ENCODE measurements at regions not wholly inside any gene's neighbourhood (a gene's known extent, or its start where the extent isn't known, plus 50 kb on each side); places are given as distances from the start of the nearest gene placed in this dataset.

DNA sequence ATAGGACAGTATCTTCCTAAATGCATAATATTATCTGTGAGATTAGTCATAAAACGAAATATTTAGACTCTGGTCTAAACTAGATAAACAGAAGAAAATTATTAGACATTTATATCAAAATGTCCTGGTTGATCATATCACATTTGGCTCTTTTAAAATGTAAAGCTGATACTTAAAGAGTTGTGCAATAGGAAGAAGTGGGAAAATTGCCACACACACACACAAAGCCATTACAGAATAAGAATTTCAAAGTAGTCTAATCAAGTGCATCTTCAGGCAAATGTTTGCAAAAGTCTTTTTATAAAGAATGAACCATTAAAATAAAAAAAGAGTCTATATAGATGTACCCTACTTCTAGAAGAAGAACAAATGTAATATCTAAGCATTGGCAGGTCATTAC lies 301.7 kb downstream of the KIF2B start:
- DNase-seq (ENCODE audit: low read depth in 2 of 2): no peak
- Histone ChIP-seq H3K9ac (ENCODE audit: insufficient read depth, low read length) (no peak overlapping the region), H3K4me1 (ENCODE audit: control insufficient read depth, extremely low read depth, insufficient read depth, low read length) (no peaks in the 10 kb centered on the region), H3K27ac (ENCODE audit: insufficient read depth, low read length) (no peak overlapping the region), H4K20me1 (ENCODE audit: control insufficient read depth, extremely low read depth, insufficient read depth, low read length) (no peaks in the 10 kb centered on the region), H3K4me2 (ENCODE audit: extremely low read depth, insufficient read depth, low read length) (no peak overlapping the region), H3K27me3 (ENCODE audit: control insufficient read depth, insufficient read depth, low read length) (no peaks in the 10 kb centered on the region), H3K36me3 (ENCODE audit: control insufficient read depth, insufficient read depth, low read length) (no peaks in the 10 kb centered on the region), H3K79me2 (ENCODE audit: control insufficient read depth, insufficient read depth, low read length) (no peaks in the 10 kb centered on the region), H3K4me3 (replicated peaks in 1 of 4; ENCODE audit: control extremely low read depth in 1 of 4, insufficient read depth in 1 of 4, low read depth in 3 of 4, low read length in 4 of 4) (no peak overlapping the region), H2AFZ (ENCODE audit: low read length) (no peak overlapping the region), H3K9me3 (ENCODE audit: control insufficient read depth, insufficient read depth, low read depth, low read length) (no peaks in the 10 kb centered on the region)
- TF ChIP-seq CTCF (conservative IDR thresholded peaks at IDR 0.05 in 1 of 2, IDR thresholded peaks at IDR 0.05 in 1 of 2; ENCODE audit: low read depth in 1 of 2, low read length in 2 of 2) (no peak), EZH2 (IDR thresholded peaks at IDR 0.05; ENCODE audit: low read length, missing control alignments) (no peak)

DNA sequence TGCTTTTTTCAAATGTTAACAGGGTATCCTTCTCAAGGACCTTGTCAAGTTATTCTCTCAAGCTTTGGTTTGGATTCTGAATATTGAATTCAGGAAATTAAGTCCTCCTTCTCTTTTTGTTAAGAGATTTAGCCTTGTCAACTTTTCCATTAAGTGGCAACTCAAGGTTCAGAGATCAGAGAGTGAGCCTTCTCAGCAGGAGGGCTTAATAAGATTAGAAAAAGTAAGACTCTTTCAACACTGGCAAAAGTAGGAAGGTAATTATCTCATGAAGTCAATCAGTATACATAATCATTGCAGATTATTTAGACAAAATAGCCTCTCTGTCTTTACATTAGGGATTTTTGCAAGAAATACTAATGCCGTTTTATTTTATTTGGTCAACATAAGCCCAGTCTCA lies 330.7 kb downstream of the KIF2B start:
- no peaks in the 10 kb centered on the region for H3K79me2 ChIP-seq (ENCODE audit: control insufficient read depth, insufficient read depth, low read length)
- H3K4me3 ChIP-seq (replicated peaks in 1 of 4; ENCODE audit: control extremely low read depth in 1 of 4, insufficient read depth in 1 of 4, low read depth in 3 of 4, low read length in 4 of 4): no peak overlapping the region
- no peak overlapping the region for H2AFZ ChIP-seq (ENCODE audit: low read length)
- H3K9me3 ChIP-seq (ENCODE audit: control insufficient read depth, insufficient read depth, low read depth, low read length): no peaks in the 10 kb centered on the region
- no peak overlapping the region for H3K27ac ChIP-seq (ENCODE audit: insufficient read depth, low read length)
- H3K4me1 ChIP-seq (ENCODE audit: control insufficient read depth, extremely low read depth, insufficient read depth, low read length): no peaks in the 10 kb centered on the region
- H3K9ac ChIP-seq (ENCODE audit: insufficient read depth, low read length): no peak overlapping the region
- no peaks in the 10 kb centered on the region for H4K20me1 ChIP-seq (ENCODE audit: control insufficient read depth, extremely low read depth, insufficient read depth, low read length)
- TF ChIP-seq EZH2 (IDR thresholded peaks at IDR 0.05; ENCODE audit: low read length, missing control alignments) (no peak), CTCF (conservative IDR thresholded peaks at IDR 0.05 in 1 of 2, IDR thresholded peaks at IDR 0.05 in 1 of 2; ENCODE audit: low read depth in 1 of 2, low read length in 2 of 2) (no peak)
- H3K36me3 ChIP-seq (ENCODE audit: control insufficient read depth, insufficient read depth, low read length): no peaks in the 10 kb centered on the region
- H3K27me3 ChIP-seq (ENCODE audit: control insufficient read depth, insufficient read depth, low read length): no peaks in the 10 kb centered on the region
- H3K4me2 ChIP-seq (ENCODE audit: extremely low read depth, insufficient read depth, low read length): no peak overlapping the region
- no peak for DNase-seq (ENCODE audit: low read depth in 2 of 2)

- Histone ChIP-seq H3K9me3 (ENCODE audit: control insufficient read depth, insufficient read depth, low read depth, low read length) (no peaks in the 10 kb centered on the region), H3K27ac (ENCODE audit: insufficient read depth, low read length) (no peak overlapping the region), H3K79me2 (ENCODE audit: control insufficient read depth, insufficient read depth, low read length) (no peaks in the 10 kb centered on the region), H4K20me1 (ENCODE audit: control insufficient read depth, extremely low read depth, insufficient read depth, low read length) (no peaks in the 10 kb centered on the region), H3K27me3 (ENCODE audit: control insufficient read depth, insufficient read depth, low read length) (no peaks in the 10 kb centered on the region), H3K9ac (ENCODE audit: insufficient read depth, low read length) (no peak overlapping the region), H3K4me3 (replicated peaks in 1 of 4; ENCODE audit: control extremely low read depth in 1 of 4, insufficient read depth in 1 of 4, low read depth in 3 of 4, low read length in 4 of 4) (no peak overlapping the region), H3K4me2 (ENCODE audit: extremely low read depth, insufficient read depth, low read length) (no peak overlapping the region), H3K4me1 (ENCODE audit: control insufficient read depth, extremely low read depth, insufficient read depth, low read length) (no peaks in the 10 kb centered on the region), H2AFZ (ENCODE audit: low read length) (no peak overlapping the region), H3K36me3 (ENCODE audit: control insufficient read depth, insufficient read depth, low read length) (no peaks in the 10 kb centered on the region)
- no peak for DNase-seq (ENCODE audit: low read depth in 2 of 2)
- TF ChIP-seq EZH2 (IDR thresholded peaks at IDR 0.05; ENCODE audit: low read length, missing control alignments) (no peak), CTCF (conservative IDR thresholded peaks at IDR 0.05 in 1 of 2, IDR thresholded peaks at IDR 0.05 in 1 of 2; ENCODE audit: low read depth in 1 of 2, low read length in 2 of 2) (no peak)
Observed at GRCh38 chr17:54157542-54157941, 334.8 kb downstream of the KIF2B start.
